GM19324 (cell line): ENCODE measurements at regions not wholly inside any gene's neighbourhood (a gene's known extent, or its start where the extent isn't known, plus 50 kb on each side); places are given as distances from the start of the nearest gene placed in this dataset.

Experiments
- ATAC-seq: cut with Tn5 transposase; IDR thresholded peaks from one replicate; pipeline ENCODE4 v1.9.1; 2021; ENCODE audit warnings: mild to moderate bottlenecking, moderate library complexity; ENCODE audit not compliant: unreplicated experiment, low FRiP score

DNA sequence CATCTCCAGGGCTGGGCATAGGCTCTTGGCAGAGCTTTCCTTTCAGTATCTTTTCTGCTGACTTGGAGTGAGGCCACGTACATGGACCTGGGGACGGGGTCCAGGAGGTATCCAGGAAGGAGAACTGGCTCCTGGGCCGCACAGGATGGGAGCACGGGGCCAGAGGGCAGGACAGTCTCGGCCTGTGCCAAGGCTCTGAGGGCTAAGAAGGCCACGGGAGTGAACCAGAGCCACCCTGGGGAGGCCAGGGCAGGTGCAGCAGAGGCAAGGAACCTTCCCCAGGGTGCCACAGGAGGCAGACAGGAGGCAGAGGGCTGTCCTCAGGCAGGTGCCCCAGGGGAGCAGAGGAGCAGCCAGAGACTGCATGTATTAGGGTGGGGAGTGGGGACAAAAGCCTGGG is 50.3 kb downstream of the PLXNA1 start:
- ATAC-seq = no peak

DNA sequence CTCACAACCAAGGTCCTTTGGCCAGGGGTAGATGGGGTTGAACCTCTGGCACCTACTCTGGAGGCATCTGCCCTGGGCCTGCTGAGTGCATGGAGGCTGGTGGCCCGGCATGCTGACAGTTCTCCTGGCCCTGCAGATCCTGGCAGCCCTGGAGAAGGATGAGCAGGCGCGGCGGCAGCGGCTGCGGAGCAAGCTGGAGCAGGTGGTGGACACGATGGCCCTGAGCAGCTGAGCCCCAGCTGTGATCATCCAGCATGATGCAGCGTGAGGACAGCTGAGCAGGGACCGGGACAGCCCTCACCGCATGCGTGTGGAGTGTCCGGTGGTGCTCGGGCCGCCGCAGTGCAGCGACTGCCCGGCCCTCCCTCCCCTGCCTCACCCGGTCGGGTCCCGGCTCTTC is 50.9 kb downstream of the PLXNA1 start:
- ATAC-seq = no peak

DNA sequence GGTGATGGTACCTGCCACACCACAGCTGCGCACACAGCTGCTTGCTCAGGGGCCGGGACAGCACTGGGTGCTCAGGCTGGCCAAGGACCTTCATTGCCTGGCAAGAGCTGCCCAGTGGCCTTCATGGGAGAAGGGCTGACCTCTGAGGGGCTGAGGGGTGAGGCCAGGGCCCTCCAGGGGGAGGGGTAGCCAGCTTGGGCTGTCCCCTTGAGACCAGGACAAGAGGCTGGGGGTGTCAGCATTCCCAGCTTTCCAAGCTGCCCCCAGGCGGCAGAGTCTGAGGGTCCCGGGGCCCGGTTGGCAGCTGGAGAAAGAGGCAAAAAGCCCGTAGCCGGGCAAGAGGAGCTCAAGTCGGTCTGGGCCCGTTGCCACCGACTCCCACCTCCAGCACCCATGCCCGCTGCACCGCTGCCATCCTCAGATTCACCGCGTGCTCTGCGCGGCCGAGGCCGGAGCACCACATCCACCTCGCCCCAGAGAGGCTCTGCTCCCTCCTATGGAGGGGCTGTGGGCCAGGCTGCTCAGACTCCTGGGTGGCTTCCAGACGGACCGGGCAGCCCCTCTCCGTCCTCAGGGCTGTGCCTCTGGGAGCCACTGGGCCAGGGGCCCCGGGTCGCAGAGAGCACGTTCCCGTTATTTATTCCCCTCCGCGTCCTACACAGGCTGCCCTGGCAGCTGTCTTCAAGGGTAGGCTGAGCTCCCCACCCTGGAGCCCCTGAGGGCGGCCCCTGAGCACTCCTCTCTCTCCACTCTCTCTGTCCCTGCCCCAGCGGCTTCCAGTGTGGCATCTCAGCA is 51.5 kb downstream of the PLXNA1 start:
- no peak for ATAC-seq

- ATAC-seq = no peak
These were observed 52.2 kb downstream of the PLXNA1 start for GRCh38 chr3:127034990-127035652.

- no peak for ATAC-seq
These were observed 52.8 kb downstream of the PLXNA1 start for GRCh38 chr3:127035677-127036076.

DNA sequence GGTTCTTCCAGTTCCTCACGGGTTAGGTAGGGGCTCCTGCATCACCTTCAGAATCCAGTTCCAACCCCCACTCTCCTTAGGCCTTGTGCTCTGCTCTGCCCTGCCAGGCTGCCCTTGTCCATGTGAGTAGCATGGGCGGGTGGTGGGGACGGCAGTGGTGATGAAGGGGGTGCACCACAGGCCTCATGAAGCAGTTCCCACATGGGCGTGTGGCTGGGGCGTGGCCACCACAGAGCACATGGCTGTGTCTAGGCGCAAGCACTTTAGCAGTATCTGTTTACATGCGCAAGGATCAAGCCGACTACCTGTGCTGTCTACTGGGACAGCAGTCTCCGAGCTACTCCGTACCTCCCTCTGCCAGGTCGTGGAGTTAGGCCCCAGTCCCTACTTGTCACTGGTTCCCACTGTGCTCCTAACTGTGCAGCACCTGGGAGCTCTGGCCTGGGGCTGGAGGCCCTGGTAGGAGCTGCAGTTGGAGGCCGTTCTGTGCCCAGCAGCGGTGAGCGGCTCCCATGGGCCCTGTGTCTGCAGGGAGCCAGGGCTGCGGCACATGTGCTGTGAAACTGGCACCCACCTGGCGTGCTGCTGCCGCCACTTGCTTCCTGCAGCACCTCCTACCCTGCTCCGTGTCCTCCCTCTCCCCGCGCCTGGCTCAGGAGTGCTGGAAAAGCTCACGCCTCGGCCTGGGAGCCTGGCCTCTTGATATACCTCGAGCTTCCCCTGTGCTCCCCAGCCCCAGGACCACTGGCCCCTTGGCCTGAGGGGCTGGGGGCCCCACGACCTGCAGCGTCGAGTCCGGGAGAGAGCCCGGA is 53.5 kb downstream of the PLXNA1 start:
- no peak for ATAC-seq

DNA sequence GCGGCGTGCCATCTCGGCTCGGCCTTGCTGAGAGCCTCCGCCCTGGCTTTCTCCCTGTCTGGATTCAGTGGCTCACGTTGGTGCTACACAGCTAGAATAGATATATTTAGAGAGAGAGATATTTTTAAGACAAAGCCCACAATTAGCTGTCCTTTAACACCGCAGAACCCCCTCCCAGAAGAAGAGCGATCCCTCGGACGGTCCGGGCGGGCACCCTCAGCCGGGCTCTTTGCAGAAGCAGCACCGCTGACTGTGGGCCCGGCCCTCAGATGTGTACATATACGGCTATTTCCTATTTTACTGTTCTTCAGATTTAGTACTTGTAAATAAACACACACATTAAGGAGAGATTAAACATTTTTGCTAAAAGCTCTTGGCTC is 54.1 kb downstream of the PLXNA1 start:
- ATAC-seq = no peak

DNA sequence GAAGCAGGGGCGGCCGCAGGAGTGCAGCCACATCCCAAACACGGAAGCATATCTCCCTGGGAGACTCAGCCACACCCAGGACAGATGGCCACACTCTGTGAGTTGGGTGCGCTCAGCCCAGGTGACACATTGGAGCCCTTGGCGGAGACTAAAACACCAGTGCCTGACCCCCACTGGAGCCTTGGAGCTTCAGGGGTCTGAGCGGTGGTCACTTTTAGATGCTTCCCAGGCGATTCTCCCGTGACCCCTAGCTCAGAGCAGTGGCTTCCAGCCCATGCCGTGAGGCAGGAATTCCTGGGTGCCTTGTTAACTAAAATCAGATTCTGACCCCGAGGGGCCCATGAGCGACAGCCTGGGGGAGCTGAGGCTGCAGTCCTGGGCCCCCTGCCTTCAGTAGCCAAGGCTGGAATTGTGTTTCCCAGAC is 54.5 kb downstream of the PLXNA1 start:
- no peak for ATAC-seq

DNA sequence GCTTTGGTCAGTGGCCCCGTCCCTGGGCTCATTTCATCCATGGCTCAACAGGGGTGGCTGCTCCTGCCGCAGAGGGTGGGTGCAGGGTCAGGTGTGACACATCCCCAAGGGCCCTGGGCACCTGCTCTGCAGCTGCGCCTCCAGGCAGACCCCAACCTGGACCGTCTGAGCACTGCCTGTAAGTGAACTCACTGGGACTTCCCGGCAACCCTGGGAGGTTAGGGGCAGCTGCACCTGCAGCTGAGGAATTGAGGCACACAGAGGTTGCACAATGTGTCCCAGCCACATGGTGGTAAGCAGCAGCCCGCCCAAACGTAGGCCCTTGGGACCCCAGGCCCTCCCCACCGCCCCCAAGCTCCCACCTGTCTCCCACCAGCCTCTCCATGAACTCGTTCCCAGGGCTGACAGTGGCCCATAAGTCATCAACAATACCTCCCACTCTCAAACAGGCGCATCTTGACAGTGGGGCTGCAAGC is 55.1 kb downstream of the PLXNA1 start:
- no peak for ATAC-seq

GRCh38 chr3:127038466-127038865 is 55.6 kb downstream of the PLXNA1 start:
- no peak for ATAC-seq

- no peak for ATAC-seq
These were observed 56.1 kb downstream of the PLXNA1 start for GRCh38 chr3:127038923-127039581.

GRCh38 chr3:127039719-127040118 is 56.8 kb downstream of the PLXNA1 start:
- no peak for ATAC-seq

DNA sequence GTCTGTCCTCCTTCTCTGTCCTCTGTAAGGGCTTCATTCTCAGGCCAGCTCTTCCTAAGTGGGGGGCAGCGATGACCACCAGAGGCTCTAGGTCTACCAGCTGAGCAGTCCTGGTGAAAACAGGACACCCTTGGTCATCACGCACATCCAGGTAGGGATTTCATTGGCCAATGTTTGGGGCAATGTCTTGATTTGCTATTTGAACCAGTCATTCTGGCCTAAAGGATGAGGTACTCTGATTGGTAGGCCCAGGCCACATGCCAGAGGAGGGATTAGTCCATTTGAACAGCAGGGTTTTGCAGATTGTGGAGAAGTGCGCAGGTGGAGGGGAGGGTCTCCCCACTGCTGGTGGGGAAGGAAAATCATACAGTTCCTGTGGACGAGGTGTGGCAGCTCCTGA is 57.3 kb downstream of the PLXNA1 start:
- ATAC-seq = no peak

DNA sequence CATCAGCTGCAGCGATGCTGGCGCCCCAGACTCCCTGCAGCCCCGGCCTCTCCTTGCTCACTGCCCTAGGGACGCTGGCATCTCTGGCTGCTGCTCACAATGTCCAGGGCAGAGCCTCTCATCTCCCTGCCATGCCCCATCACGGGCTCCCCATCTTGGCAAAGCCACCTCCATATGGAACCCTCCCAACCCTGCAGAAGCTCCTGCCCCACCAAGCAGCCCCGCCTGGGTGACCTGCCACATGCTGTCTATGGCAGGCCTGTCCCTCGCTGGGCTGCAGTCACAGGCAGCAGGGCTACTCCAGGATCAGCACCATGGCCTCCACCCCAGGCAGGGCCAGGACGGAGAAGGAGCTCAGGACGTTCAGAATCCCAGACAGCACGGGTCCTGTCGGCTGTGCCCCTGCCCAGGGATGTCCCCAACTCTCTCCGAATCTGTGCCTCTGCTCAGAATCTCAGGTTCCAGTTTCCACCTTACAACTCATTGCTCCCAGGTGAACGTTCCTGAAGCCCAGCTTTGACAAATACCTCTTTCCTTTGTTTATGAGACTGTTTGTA is 58.4 kb downstream of the PLXNA1 start:
- no peak for ATAC-seq

- no peak for ATAC-seq
These were observed 59.0 kb downstream of the PLXNA1 start for GRCh38 chr3:127041933-127042332.

- ATAC-seq = no peak
These were observed 59.7 kb downstream of the PLXNA1 start for GRCh38 chr3:127042634-127043033.

- ATAC-seq = no peak
These were observed 60.2 kb downstream of the PLXNA1 start for GRCh38 chr3:127043041-127043641.

DNA sequence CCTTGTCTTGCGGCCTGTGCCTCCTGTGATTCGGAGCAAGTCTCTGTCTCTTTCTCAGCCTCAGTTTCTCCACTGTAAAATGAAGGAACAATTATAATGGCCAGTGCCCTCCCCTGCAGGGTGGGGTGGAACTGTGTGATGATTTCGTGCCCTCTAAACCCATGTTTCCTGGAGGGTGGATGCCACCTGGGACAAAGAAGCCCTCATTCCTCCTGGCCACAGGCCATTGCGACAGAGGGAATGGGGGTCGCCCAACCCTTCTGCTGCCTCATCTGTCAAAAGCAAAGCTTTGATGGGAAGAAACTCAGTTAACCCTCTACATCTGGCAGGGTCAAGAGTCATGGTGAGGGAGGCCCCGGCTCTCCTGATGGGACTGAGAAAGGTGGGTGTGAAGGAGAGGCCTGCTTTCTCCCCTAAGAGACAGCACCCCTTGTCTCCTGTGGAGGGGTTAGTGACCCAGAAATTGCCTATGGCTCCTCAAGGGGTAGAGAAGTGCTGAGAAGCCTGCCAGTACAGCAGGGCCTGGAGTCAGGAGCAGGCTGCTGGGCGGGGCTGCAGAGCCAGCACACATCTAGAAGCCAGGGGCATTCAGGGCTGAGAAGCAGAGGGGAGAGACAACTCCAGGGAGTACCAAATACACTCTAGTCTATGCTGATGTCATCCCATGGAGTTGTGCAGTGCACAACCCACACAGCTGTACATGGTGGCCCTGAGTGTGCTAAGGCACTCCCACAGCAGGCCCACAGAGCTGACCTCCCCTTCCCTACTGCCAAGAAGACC is 61.0 kb downstream of the PLXNA1 start:
- no peak for ATAC-seq

DNA sequence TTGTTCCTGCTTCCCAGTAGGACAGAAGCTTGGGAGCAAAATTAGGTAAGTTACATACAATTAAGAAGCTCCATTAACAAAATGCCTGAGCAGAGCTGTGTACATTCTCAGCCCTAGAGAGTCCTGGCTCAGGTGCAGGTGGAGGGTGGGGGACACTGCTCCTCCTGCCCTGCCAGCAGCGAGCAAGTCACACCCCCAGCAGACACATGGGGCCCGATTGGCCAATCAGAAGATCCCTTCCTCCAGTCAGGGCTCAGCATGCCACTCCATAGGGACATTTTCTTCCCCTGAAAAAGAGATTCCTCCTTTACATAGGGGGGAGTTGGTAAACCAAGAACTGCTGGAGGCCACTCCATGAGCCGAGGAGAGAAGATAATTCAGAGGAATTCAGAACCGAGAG is 62.1 kb downstream of the PLXNA1 start:
- no peak for ATAC-seq
